Coronary artery (tissue), 2 donors: ENCODE measurements at regions not wholly inside any gene's neighbourhood (a gene's known extent, or its start where the extent isn't known, plus 50 kb on each side); places are given as distances from the start of the nearest gene placed in this dataset.
A peak's percentile ranks its signal among the peaks of the same experiment; 100 is the strongest.

Experiments used
- DNase-seq: peaks from one replicate; pipeline ENCODE4 v3.0.0-alpha.2; 2017; ENCODE audit warnings: low spot score
- H3K27ac ChIP-seq, 2 donors: fragments of 200-600 bp; sonication (generic); one replicate each; pipeline ENCODE4 v1.5.1; 2016 to 2019
- H3K4me3 ChIP-seq: fragments of 200-600 bp; sonication (generic); 2 replicates; pipeline ENCODE4 v1.5.1; 2016; ENCODE audit warnings: mild to moderate bottlenecking, moderate library complexity
- CTCF ChIP-seq: fragments of 200-600 bp; sonication (generic); IDR thresholded peaks from one replicate; pipeline ENCODE4 v1.5.1; 2019; ENCODE audit warnings: antibody characterized with exemption

DNA sequence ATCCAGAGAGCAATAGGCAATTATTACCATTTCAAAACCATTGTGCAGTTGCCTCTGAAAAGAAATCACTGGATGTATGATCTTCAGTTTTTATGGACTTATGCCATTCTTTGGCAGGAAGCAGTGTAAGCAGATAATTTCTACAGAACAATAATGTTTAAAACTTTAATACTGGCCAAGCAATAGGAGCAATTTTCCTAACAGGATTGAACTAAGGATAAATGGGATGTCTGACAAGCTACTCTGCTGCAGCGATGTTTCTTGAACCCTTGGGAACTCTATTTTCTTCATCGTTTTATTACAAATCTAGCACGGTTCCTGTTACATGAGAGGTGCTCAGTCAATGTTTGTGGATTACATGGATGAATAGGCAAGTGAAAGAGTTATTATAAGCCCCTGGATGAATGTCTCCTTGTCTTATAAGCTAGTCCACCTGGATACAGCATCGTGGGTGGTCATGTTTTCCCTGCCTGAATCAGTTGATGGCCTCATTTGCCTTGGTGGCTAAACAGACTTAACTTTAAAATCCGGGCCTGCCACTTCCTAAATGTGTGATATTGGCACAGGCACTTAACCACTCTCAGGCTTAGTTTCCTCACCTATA, 68.2 kb upstream of the MDM1 start:
- Histone ChIP-seq H3K4me3 (no peak overlapping the region), H3K27ac (peak overlapping the region in 1 of 2 donors; percentile 2)
- TF ChIP-seq CTCF, result no peak
- DNase-seq, result no peak

DNA sequence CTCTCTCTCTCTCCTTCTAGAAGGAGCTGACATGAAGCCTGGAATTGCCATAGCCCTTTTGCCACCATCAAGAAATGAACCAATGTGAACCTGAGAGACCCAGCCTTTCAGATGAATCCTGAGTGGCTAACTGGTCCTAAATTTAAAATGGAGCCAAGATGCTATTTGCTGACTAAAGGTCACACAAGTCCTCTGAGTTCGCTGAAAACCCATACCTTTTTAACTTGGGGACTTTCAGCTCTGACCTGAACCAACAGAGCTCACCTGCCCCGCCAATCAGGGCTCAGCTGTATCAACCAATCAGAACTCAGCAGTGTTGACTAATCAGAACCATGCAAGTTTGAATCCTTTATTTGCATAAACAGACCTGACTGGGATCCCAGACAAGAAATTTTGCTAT, 70.3 kb upstream of the MDM1 start:
- Histone ChIP-seq H3K4me3 (no peak overlapping the region), H3K27ac (no peak overlapping the region)
- no peak for TF ChIP-seq CTCF
- DNase-seq, result no peak

DNA sequence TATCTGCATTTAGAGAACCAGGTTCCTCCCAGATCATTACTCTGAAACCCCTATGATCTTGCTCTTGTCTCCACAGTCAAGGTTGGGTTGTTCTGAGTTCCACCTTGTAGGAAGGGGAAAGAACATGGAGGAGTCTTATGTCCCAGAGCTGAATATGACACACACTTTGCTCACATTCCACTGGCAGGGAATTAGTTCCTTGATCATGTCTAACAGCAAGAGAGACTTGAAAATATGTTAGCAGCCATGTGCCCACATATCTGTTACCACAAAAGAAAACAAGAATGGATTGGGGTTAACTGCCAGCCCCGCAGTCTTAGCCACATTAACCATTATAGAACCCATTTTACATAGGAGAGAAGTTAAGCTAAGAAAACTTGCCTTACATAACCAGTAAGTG, 71.1 kb upstream of the MDM1 start:
- TF ChIP-seq CTCF, result no peak
- DNase-seq, result no peak
- Histone ChIP-seq H3K27ac (no peak overlapping the region), H3K4me3 (no peak overlapping the region)

DNA sequence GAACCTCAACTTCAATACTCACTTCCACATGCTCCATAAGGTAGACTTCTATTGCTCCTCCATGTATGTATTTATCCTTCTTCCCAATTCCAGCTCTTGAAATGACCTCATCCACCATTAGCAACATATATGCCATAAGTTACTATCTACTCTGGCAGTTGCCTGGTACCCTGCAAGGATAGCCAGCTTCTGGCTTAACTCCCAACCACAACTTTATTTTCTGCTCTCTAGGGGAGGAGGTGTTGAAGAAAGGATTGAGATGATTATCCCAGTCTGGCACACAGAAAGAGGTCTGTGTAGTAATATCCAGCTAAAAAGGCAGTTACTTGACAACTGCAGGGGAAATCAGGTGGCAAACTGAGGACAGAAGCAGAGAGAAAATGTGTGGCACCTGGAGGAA, 71.5 kb upstream of the MDM1 start:
- no peak for TF ChIP-seq CTCF
- no peak overlapping the region for H3K27ac ChIP-seq
- no peak for DNase-seq
- H3K4me3 ChIP-seq, result no peak overlapping the region

DNA sequence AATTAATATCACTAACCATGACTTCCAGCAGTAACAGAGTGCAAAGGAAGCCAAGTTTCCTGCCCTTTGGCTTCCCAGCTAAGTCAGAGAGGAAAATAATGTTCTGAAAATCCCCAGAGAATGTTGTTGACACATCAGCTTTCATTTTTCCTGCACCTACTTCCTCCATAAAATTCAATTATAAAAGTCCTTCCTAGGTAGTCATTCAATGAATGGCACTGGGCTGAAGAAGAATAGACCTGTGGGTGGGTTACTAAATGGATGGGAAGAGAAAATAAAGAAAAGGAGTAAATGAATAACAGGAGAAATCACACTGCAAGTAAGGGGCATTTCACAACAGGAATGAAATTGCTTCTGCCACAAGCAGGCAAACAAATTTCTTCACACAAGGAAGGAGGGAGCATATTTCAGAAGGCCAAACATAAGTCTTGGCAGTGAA, 73.2 kb upstream of the MDM1 start:
- Histone ChIP-seq H3K27ac (peak overlapping the region; percentile 24 to 86), H3K4me3 (peak overlapping the region; percentile 41)
- DNase-seq, result no peak
- TF ChIP-seq CTCF, result no peak

DNA sequence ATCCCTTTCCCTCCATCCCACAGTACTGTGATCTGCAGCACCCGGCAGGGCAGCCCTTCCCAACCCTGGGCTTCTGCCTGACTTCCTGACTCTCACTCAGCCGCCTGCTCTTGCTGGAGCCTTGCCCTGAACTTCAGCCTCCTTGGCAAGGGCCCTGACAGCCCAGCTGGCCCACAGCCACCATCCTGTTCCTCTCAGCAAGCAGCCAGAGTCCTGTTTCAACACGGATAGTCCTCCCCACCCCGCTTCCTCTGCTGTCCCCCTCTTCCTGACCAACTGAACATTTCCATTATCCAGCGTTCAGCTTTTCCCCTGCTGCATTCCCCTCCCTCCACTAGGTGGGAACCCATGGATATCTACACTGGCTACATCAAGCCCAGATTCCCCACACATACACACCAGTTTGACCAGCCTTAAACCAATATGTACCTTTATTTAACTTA, 74.0 kb upstream of the MDM1 start:
- no peak for TF ChIP-seq CTCF
- DNase-seq, result peak; percentile 96
- Histone ChIP-seq H3K27ac (peak overlapping the region; percentile 24 to 86), H3K4me3 (peak overlapping the region; percentile 41)

DNA sequence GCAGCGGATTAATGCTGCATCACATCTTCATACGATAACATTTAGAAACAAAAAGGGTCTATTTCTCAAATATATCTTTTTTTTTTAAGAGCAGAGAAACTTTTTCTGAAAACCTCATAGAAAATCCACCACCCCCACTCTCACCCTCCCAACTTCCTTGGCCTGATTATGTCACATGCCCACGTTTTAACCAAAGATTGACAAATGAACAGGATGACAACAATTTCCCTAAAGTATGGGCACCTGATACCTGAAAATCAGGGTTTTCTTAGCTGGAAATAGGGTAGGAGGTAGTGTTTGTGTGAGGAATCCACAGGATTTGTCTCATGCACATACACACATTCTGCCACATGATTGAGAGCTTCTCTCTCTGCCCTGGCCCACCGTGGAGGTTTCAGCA, 74.7 kb upstream of the MDM1 start:
- no peak for TF ChIP-seq CTCF
- DNase-seq, result no peak
- peak overlapping the region in 1 of 2 donors; percentile 86 for H3K27ac ChIP-seq
- H3K4me3 ChIP-seq, result no peak overlapping the region
